COR-L47 (cell line): ENCODE measurements at regions not wholly inside any gene's neighbourhood (a gene's known extent, or its start where the extent isn't known, plus 50 kb on each side); places are given as distances from the start of the nearest gene placed in this dataset.
"Not testable (repeated sequence)": the region's sequence is repeated elsewhere in the genome, so short reads cannot be mapped to it uniquely, and the experiment has no call there.

Source experiments
- DNase-seq: peaks from one replicate; lab custom pipeline; 2025; lab: John Stamatoyannopoulos, UW

- no peak for DNase-seq
Observed at GRCh38 chr15:69601711-69602504, 149.3 kb downstream of the RPLP1 start.

- DNase-seq = no peak
Observed at GRCh38 chr15:69602921-69603320, 150.3 kb downstream of the RPLP1 start.

- DNase-seq = no peak
Observed at GRCh38 chr15:69603369-69604071, 150.9 kb downstream of the RPLP1 start.

- peak; percentile 93 for DNase-seq
Observed at GRCh38 chr15:69604072-69604411, 151.4 kb downstream of the RPLP1 start.

GRCh38 chr15:69606144-69606543, 153.5 kb downstream of the RPLP1 start:
- no peak for DNase-seq

GRCh38 chr15:69606921-69607500, 154.4 kb downstream of the RPLP1 start:
- DNase-seq = no peak

GRCh38 chr15:69608661-69609060, 156.0 kb downstream of the RPLP1 start:
- DNase-seq = no peak

GRCh38 chr15:69609176-69609575, 156.6 kb downstream of the RPLP1 start:
- DNase-seq = no peak

- DNase-seq = no peak
Observed at GRCh38 chr15:69609776-69610175, 157.2 kb downstream of the RPLP1 start.

- no peak for DNase-seq
Observed at GRCh38 chr15:69610277-69610676, 157.7 kb downstream of the RPLP1 start.

GRCh38 chr15:69610858-69611257, 158.2 kb downstream of the RPLP1 start:
- DNase-seq = no peak

- DNase-seq = peak; percentile 54
Observed at GRCh38 chr15:69612112-69612511, 159.5 kb downstream of the RPLP1 start.

GRCh38 chr15:69613182-69613581, 160.6 kb downstream of the RPLP1 start:
- no peak for DNase-seq

- no peak for DNase-seq
Observed at GRCh38 chr15:69613988-69614387, 161.4 kb downstream of the RPLP1 start.

GRCh38 chr15:69615736-69616135, 163.1 kb downstream of the RPLP1 start:
- no peak for DNase-seq

- no peak for DNase-seq
Observed at GRCh38 chr15:69616558-69616957, 163.9 kb downstream of the RPLP1 start.

- not testable (repeated sequence) for DNase-seq
Observed at GRCh38 chr15:69617144-69617543, 164.5 kb downstream of the RPLP1 start.

- no peak for DNase-seq
Observed at GRCh38 chr15:69623392-69624154, 171.0 kb downstream of the RPLP1 start.

GRCh38 chr15:69624155-69624520, 171.5 kb downstream of the RPLP1 start:
- DNase-seq = no peak

- no peak for DNase-seq
Observed at GRCh38 chr15:69624816-69625215, 172.2 kb downstream of the RPLP1 start.

GRCh38 chr15:69625328-69625727, 172.7 kb downstream of the RPLP1 start:
- DNase-seq = no peak
